GM12872 (cell line): ENCODE measurements at regions not wholly inside any gene's neighbourhood (a gene's known extent, or its start where the extent isn't known, plus 50 kb on each side); places are given as distances from the start of the nearest gene placed in this dataset.

Experiments
- TF ChIP-seq, protein P1 (sequence below): IDR thresholded peaks from 3 replicates; pipeline ENCODE4 v1.5.1; 2011; ENCODE audit warnings: low read depth, mild to moderate bottlenecking, low read length, moderate library complexity; ENCODE audit not compliant: insufficient read depth

GRCh38 chr7:91720260-91720937 lies 160.1 kb downstream of the MTERF1 start:
- TF ChIP-seq, protein P1, sequence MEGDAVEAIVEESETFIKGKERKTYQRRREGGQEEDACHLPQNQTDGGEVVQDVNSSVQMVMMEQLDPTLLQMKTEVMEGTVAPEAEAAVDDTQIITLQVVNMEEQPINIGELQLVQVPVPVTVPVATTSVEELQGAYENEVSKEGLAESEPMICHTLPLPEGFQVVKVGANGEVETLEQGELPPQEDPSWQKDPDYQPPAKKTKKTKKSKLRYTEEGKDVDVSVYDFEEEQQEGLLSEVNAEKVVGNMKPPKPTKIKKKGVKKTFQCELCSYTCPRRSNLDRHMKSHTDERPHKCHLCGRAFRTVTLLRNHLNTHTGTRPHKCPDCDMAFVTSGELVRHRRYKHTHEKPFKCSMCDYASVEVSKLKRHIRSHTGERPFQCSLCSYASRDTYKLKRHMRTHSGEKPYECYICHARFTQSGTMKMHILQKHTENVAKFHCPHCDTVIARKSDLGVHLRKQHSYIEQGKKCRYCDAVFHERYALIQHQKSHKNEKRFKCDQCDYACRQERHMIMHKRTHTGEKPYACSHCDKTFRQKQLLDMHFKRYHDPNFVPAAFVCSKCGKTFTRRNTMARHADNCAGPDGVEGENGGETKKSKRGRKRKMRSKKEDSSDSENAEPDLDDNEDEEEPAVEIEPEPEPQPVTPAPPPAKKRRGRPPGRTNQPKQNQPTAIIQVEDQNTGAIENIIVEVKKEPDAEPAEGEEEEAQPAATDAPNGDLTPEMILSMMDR, result no peak

DNA sequence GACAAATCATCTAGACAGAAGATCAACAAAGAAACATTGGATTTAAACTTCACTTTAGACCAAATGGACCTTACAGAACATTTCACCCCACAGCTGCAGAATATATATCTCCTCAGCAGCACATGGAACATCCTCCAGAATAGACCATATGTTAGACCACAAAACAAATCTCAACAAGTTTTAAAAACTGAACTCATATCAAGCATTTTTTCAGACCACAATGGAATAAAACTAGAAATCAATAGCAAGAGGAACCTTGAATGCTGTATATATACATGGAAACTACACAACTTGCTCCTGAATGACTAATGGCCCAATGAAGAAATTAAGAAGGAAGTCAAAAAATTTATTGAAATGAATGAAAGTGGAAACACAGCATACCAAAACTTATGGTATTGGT lies 157.7 kb downstream of the MTERF1 start:
- TF ChIP-seq, protein P1, result no peak

DNA sequence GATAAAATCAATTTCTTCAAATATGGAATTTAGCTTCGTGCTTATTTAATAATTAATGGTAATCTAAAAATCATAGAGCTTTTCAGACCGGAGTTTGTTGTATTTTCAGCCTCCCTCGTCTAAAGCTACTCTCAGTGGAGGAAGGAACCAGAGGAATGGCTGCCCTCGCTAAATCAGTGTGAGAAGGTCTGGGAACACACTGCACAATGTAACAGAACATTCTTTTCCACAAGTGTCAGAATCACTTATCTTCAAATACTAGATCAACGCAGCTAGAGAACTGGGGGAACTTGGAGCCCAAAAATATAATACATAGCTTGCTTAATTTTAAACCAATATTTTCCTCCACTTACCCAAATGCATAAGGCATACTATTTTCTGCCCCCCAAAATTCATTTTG lies 148.5 kb downstream of the MTERF1 start:
- TF ChIP-seq, protein P1, result no peak

GRCh38 chr7:91749418-91749817 lies 131.1 kb downstream of the MTERF1 start:
- TF ChIP-seq, protein P1, result no peak

DNA sequence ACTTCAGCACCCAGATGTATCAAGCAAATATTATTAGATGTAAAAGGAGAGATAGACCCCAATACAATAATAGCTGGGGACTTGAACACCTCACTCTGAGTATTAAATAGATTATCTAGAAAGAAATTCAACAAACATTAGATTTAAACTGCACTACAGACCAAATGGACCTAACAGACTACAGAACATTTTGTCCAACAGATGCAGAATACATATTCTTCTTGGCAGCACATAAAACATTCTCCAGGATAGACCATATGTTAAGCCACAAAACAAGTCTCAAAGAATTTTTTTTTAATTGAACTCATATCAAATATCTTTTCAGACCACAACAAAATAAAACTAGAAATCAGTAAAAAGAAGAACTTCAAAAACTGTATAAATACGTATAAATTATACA lies 130.4 kb downstream of the MTERF1 start:
- TF ChIP-seq, protein P1, result no peak

DNA sequence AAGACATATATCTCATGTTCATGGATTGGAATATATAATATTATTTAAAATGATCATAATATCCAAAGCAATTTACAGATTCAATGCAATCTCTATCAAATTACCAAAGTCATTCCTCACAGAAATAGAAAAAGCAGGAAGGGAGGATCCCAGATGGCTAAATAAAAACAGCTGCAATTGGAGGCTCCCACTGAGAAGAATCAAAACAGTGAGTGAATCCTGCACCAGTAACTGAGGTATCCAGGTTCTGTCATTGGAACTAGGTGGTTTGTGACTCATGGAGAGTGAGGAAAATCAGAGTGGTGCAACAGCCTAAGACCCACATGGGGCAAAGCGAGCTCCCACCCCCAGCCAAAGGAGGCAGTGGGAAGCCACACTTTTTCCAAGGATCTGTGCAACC lies 128.4 kb downstream of the MTERF1 start:
- TF ChIP-seq, protein P1, result no peak

DNA sequence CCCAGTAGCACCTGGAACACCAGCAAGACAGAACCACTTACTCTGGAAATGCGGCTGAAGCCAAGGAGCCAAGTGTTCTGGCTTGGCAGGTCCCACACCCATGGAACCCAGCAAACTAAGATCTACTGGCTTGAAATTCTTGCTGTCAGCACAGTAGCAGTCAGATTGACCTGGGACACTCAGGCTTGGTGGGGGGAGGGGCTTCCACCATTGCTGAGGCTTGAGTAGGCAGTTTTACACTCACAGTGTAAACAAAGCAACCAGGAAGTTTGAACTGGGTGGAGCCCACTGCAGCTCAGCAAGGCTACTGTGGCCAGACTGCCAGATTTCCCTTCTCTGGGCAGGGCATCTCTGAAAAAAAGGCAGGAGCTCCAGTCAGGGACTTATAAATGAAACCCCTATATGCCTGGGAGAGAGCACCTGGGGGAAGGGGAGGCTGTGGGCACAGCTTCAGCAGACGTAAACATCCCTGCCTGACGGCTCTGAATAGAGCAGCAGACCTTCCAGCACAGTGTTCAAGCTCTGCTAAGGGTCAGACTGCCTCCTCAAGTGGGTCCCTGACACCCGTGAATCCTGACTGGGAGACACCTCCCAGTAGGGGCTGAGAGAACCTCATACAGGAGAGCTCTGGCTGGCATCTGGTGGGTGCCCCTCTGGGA lies 121.2 kb downstream of the MTERF1 start:
- TF ChIP-seq, protein P1, result no peak
